NCI-H524 treated with DMSO at 0.1 percent for 48 hours (cell line): ENCODE measurements at regions not wholly inside any gene's neighbourhood (a gene's known extent, or its start where the extent isn't known, plus 50 kb on each side); places are given as distances from the start of the nearest gene placed in this dataset.
"Not testable (repeated sequence)": the region's sequence is repeated elsewhere in the genome, so short reads cannot be mapped to it uniquely, and the experiment has no call there.

Experiments used
- DNase-seq: peaks from one replicate; lab custom pipeline; 2025; lab: John Stamatoyannopoulos, UW

DNA sequence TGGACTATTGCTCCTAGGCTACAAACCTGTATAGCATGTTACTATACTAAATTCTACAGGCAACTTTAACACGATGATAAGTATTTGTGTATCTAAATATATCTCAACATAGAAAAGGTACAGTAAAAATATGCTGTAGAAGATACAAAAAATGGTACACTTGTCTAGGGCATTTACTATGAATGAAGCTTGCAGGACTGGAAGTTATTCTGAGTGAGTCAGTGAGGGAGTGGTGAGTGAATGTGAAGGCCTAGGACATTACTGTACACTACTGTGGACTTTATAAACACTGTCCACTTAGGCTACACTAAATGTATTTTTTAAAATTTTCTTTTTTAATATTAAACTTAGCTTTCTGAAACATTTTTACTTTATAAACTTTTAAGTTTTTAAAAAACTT is 140.5 kb upstream of the SGO1 start:
- DNase-seq: no peak

DNA sequence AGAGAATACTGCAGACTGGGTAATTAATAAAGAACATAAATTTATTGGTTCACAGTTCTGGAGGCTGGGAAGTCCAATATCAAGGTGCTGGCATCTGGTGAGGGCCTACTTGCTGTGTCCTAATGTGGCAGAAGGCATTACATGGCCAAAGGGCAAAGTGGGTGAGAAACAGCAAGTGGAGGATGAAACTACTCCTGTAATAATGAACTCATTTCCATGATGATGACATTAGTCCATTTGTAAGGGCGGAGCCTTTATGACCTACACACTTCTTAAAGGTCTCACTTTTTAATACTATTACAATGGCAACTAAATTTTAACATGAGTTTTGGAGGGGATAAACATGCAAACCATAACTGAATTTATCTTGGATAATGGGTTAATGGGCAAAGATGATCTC is 139.6 kb upstream of the SGO1 start:
- no peak for DNase-seq

DNA sequence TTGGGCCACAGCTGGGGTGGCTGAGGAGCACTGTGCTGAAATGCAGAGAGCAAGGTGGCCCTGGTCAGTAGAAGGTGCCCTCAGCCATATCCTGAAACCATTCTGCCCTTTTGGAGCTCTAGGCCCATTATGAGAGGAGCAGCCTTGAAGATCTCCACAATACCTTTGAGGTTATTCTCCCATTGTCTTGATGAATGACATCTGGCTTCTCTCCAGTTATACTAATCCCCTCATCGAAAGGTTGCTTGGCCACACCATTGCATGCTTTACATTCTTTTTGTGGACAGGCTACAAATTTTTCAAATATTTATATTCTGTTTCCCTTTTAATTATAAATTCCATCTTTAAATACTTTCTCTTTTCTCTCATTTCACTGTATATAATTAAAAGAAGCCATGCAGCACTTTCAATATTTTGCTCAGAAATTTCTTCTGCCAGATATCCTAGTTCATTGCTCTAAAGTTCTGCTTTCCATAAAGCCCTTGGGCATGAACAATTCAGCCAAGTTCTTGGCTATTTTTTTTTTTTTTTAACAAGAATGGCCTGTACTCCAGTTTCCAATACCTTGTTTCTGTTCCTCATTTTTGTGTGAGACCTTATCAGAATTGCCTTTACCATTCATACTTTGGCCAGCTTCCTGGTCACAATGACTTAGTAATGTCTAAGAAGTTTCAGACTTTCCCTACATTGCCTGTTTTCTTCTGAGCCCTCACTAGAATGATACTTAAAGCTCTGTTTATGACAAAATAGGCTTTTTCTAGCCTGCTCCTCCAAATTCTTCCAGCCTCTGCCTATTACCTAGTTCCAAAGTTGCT is 138.9 kb upstream of the SGO1 start:
- DNase-seq: no peak

DNA sequence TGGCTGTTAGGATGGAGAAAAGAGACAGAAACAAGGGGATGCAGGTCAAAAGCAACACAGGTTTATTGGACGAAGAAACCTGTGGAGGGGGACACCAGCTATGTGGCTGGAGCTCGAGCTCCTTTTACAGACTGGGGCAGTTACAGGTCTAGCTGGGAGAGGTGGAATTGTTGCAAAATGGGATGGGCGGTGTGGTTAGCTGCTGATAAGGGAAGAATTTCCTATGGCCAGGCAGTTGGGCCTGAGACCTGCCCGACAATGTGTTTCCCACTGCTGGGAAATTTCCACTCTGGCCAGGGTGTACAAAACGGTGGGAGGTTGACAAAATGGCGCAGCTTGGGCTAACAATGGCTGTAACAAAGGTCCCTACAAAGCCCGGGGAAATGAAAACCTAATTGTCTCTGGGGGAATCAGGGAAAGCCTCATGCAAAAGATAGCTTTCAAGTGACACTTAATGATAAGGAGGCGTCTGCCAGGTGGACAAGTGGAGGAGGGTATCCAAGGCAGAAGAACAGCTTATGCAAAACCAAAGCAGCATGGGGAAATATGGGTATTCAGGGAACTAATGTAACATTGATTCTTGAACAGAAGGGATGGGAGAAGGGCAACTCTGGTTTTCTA is 137.4 kb upstream of the SGO1 start:
- DNase-seq: peak; percentile 79

DNA sequence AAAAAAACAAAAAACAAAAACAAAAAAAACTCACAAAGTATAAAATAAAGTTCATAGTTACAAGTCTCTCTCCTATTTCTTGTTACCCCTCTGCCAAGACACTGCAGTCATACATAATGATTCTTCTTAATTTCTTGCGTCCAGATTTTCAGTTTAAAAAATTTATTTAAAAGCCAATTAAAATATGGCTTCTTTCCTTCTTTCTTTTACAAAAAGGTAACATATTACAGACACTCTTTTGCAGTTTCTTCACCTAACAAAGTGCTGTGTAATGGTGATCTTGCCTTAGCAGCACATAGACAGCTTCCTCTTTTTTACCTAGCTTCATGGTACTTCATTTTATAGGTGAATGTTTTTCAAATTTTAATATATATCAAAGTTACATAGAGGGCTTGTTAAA is 136.1 kb upstream of the SGO1 start:
- DNase-seq: no peak

DNA sequence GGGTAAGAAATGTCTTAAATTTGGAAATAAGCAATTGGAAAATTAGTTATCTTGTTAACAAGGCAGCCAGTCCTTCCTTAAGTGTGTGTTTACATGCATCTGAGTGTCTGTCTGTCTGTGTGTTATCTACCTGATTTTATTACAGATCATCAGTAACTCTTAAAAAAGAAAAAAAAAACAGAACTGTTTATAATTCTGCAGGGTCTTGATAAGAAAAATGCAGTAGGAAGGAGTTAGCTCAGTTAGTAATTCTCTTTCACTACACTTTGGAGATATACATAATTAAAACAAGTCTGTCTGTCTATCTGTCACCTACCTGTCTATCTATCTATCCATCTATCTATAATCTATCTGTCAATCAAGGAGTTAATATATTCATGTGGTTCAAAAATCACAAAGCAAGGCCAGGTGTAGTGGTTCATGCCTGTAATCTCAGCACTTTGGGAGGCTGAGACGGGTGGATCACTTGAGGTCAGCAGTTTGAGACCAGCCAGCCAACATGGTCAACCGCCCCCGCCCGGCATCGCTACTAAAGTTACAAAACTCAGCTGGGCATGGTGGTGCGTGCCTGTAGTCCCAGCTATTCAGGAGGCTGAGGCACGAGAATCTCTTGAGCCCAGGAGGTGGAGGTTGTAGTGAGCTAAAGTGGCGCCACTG is 135.5 kb upstream of the SGO1 start:
- DNase-seq: no peak

DNA sequence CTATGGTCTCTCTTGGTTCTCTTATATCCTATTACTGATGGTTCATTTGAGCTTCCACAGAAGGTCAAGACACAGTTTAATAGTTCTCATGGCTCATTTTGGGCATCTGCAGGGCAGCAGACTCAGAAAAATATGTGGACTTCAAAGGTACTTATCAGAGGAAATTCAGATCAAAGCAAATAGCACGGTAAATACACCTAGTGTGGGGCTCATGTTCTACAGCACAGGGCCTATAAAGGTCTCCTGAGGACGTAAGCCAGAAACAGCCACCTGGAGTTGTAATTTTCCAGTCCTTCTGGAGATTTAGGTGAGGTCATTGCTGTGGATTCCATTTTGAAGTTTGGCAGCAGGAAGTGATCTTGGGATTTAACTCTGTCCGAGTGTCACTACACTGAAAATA is 134.5 kb upstream of the SGO1 start:
- no peak for DNase-seq

DNA sequence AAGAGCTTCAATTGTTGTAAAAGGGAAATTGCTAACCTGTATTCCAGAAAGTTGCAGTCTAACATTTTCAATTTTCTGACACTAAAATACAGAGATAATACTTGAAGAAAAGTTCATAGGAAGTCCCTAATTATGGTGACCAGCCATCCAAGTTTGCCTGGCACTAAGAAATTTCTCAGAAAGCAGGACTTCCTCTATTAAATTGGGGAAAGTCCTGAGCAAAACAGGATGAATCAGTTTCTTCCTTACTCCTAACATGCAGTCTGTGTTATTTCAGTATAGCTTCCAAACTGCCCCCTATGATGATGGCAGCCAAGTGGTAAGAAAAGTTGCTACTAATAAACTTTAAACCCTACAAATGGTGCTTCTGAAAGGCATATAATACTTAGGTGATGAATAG is 133.5 kb upstream of the SGO1 start:
- DNase-seq: no peak

DNA sequence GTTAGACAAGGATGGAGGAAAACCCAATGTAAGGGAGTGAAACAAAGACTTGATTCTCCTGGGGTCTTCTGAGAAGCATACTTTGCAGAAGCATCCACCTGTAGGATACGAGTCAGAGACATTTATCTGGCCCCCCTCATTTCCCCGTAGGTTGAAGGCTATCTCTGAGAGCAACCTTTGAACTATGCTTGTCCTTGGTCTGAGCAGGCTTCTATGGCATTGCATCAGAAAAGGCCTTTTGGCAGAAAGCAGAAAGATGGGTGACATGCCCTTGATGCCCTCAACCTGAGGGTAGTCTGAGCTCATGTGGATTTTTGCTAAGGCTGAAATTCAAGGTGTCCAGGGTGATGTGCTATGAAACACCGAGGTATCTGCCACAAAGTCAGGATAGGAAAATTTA is 131.6 kb upstream of the SGO1 start:
- DNase-seq: no peak

DNA sequence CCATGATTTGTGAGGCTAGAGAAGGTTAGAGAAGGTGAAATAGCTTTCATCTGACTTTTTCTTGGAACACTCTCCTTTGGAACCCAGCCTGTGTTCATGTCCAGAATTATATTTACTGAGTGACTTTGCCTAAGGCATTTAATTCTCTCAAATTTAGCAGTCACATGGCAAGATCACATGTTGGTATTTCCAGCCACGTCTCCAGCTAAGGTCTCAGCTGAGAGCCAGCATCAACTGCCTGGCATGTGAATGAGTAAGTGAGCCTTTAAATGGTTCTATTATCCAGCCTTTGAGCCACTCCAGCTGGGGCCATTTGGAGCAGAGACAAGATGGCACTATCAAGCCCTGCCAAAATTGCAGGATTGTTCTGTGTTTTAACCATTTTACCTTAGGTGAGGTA is 130.2 kb upstream of the SGO1 start:
- no peak for DNase-seq

DNA sequence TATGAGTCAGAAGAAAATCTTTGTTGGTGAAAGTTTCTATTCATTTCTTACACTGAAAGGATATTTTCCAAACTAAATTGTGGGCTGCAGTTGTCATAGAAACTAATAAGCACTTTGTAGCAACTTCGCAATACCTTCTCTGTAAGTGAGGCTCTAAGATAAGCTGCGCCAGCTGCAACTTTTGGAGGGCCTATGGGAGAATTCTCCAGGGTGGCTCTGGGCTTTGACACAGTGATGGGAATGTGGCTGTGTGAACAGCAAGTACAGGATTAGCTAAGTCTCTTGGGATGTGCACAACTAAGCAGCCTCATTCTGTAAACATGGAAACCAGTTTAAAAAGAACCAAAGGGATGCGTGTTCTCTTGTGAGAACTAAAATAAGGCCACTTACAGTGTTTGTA is 124.6 kb upstream of the SGO1 start:
- no peak for DNase-seq

DNA sequence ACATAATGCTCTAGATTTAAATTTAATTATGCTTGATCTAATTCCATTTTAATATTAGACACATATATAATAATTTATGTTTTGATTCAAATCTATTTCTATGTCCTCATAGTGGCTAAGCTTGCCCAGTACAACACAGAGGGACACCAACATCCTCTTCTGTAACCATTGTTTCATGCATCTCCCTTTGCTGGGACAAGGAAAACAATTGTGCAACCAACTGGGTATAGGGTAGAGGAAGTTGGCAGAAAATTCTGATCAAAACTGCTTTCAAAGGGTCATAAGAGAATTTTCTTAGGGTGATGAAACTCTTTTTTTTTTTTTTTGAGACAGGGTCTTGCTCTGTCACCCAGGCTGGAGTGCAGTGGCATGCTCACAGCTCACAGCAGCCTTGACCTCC is 121.4 kb upstream of the SGO1 start:
- no peak for DNase-seq

DNA sequence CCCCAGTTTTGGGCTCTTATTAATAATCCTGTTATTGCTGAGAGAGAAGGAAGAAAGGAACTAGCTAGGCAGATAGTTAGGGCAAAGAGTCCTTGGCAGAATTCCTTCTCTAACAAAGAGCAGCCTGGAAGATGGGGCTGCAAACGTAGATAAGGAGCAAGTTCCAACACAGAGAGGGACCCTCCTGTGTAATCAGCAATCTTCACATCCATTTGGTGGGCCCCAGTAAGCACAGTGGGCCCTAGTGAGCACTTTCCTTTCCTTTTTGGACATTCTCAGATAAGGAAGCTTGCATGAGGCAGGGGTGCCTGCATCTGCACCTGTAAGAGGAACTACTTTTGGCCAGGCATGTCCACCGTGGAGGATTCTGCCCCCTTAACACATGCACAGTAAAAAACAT is 119.6 kb upstream of the SGO1 start:
- DNase-seq: no peak

DNA sequence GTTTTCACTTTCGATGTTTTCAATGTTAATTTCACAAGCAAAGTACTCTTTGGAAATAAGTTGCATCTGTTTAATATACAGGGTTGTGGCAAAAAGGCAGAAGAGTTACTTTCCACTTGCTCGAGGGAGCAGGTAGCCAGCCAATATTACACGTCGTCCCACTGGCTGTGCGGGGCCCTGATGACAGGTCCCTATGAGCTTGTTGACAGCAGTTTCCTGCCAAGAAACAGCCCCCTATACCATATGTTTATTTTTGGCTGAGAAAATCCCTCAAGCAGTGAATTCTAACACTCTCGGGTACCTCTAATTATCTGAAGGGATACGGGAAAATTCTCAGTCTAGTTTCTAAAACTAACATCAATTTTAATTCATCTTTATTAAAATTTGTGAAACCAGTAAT is 116.8 kb upstream of the SGO1 start:
- DNase-seq: no peak

DNA sequence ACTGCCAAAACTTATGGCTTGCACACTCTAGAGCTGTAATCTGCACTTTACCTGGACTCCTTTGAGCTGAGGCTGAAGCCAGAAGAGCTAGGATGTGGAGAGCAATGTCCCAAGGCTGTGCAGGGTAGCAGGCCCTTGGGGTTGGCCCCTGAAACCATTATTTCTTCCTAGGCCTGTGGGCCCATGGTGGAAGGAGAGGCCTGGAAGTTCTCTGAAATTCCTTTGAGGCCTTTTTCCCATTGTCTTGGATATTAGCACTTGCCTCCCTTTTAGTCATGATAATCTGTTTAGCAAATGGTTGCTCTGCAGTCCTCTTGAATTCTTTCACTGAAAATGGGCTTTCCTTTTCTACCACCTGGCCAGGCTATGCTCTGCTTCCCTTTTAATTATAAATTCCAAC is 102.0 kb upstream of the SGO1 start:
- DNase-seq: no peak

DNA sequence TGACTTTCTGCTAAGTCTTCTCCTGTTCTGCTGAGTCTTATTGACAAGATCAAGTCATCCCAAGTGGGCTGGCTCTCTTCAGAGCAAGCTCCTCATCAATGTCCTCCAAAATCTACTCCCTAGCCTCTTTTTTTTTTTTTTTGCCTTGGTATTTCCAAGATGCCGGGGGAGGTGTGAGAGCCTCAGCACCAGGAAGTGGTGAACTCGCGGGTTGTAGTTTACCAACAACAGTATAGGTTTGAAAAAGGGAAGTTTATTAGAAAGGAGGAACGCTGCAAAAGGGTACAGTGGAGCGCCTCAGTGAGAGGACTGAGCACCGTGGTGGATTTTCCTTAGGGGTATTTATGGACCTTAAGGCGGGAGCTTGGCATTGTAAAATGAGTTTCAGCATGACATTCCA is 94.3 kb upstream of the SGO1 start:
- DNase-seq: no peak

DNA sequence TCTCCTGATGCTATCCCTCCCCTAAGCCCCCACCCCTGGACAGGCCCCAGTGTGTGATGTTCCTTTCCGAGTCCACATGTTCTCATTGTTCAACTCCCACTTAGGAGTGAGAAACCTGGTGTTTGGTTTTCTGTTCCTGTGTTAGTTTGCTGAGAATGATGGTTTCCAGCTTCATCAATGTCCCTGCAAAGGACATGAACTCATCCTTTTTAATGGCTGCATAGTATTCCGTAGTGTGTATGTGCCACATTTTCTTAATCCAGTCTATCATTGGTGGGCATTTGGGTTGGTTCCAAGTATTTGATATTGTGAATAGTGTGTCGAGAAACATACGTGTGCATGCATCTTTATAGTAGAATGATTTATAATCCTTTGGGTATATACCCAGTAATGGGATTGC is 80.0 kb upstream of the SGO1 start:
- DNase-seq: not testable (repeated sequence)

DNA sequence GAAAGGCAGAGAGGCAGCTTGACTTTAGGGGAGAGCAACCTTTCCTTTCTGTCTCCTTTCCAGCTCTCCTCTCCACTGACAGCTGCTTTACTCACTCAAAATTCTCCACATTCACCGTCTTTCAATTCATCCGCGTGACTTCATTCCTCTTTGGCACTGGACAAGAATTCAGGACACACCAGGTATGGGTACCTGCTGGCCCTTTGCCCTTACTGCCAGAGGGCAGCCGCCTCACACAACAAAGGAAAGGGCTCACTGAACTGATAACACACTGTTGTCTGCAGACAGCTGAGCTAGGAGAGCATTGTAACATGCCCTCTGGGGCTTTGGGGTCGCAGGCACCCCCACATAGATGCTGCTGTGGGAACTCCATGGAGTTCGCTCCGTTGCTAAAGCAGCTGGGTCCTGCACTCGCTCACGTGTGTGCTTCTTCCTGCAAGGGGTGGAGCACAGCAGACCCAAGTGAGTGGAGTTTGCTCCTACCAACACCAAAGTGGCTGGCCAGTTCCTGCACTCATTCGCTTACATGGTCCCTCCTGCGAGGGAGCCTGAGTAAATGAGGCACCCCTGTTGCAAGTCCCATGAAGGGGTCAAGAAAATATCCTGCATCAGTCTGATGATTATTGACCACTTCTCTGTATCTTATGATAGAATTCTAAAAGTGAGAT is 79.0 kb upstream of the SGO1 start:
- no peak for DNase-seq

DNA sequence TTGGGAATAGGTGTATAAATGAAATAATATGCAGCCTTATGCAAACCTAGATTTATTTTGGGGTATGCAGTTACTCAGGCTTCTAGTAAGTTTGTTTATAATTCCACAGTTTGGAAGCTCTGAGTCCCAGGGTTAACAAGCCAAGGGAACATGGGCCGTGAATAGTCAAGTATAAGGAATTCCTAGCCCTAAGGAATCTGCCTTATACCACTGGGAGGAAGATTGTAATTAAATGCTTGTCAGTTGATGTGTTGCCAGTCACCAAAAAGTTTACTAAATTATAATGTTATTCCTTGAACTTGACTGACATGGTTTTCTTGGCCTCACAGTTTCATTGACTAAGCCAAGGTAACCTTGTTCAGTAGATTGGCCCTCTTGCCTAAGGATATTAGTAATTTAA is 72.4 kb upstream of the SGO1 start:
- DNase-seq: no peak

DNA sequence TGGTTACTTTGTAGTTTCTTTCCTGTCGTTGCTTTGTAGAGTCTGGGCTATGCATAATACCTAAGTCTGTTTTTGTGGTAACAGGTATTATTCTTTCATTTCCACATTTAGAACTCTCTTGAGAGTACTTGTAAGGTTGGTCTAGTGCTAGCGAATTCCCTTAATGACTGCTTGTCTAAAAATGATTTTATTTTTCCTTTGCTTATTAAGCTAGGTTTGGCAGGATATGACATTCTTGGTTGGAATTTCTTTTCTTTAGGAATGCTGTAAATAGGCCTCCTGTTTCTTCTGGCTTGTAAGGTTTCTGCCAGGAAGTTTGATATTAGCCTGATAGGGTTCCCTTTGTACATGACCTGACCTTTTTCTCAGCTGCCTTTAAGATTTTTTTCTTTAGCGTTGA is 70.1 kb upstream of the SGO1 start:
- no peak for DNase-seq

DNA sequence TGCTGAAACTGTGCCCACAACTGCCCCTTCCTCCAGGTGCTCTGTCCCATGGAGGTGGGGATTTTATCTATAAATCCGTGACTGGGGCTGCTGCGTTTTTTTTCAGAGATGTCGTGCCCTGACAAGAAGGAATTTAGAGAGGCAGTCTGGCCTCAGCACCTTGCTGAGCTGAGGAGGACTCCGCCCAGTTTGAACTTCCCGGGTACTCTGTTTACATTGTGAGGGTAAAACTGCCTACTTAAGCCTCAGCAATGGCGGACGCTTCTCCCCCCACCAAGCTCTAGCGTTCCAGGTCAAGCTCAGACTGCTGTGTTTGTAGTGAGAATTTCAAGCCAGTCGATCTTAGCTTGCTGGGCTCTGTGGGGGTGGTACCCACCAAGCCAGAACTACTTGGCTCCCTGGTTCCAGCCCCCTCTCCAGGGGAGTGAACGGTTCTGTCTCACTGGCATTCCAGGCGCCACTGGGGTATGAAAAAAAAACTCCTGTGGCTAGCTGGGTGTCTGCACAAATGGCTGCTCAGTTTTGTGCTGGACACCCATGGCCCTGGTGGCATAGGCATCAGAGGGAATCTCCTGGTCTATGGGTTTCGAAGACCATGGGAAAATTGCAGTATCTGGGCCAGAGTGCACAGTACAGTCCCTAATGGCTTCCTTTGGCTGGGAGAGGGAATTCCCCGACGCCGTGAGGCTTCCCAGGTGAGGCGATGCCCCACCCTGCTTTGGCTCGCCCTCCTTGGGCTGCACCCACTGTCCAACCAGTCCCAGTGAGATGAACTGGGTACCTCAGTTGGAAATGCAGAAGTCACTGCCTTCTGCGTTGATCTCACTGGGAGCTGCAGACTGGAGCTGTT is 68.5 kb upstream of the SGO1 start:
- DNase-seq: no peak

DNA sequence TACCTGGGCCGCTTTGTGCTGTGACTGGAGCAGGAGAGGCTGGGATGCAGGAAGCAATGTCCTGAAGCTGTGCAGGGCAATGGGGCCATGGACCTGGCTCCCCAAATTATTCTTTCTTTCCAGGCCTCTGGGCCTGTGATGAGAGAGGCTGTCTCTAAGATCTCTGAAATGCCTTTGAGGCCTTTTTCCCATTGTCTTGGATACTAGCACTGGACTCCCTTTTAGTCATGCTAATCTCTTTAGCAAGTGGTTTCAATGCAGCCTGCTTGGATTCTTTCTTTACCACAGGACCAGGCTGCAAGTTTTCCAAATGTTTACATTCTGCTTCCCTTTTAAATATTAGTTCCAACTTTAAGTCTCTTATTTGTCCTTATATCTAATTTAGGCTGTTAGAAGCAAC is 64.8 kb upstream of the SGO1 start:
- no peak for DNase-seq
